ENCODE measurements at regions not wholly inside any gene's neighbourhood (a gene's known extent, or its start where the extent isn't known, plus 50 kb on each side); places are given as distances from the start of the nearest gene placed in this dataset.

DNA sequence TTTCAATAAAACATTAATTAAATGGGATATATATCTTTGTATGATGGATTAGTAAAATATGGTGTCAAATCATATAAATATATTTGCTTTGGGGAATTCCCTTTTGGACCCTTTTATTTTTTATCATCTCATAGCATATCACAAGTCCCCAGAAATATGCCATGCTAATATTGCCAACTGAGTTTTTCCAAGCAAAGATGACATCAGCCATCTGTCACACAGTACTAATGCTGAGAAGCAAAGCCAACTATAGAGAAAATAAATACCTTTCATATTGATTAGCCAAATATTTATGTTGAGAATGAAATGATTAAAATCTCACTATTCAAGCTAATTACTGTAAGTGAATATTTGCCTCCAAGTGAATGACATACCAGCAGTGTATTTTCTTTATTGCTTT is 575.3 kb downstream of the ETV1 start:
- no peaks in the 10 kb centered on the region for H3K4me1 Mint-ChIP-seq
- peaks cover 5% of the 10 kb centered on the region; the same call in 2 of the 3 replicates for H3K9me3 Mint-ChIP-seq

DNA sequence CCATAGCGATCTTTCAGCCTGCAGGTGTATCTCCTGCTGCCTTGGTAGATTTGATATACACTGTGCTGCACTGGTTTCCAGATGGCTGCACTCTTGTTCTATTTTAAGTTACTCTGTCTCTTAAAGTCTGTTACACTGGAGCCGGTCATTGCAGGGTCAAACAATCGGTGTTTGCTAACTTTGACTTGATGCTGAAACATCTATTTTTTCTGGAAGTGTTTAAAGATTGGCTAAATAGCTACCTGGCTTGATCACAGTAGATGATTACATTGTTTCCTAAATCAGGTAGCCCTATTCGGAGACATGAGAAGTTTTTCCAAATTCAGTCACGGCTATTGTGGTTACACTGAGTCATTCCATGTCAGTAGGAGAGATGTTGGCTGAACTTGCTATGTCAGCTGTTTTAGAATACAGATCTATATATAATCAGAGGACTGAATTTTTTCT is 574.8 kb downstream of the ETV1 start:
- no peak overlapping the region for H2AFZ ChIP-seq
- no peaks in the 10 kb centered on the region for H3K79me2 ChIP-seq (replicated peaks; ENCODE audit: insufficient read depth)
- H3K4me2 ChIP-seq: no peak overlapping the region
- DNase-seq (ENCODE audit: low spot score) (no peak), ATAC-seq (no peak)
- no peaks in the 10 kb centered on the region for H3K9me2 ChIP-seq (ENCODE audit: insufficient read depth)
- peaks cover 3% of the 10 kb centered on the region for H3K27me3 Mint-ChIP-seq (ENCODE audit: insufficient read depth, low read depth, poor library complexity)
- H3K4me1 Mint-ChIP-seq: no peaks in the 10 kb centered on the region
- peak overlapping the region; percentile 38; the same call in 1 of the 2 replicates for H3K27ac Mint-ChIP-seq
- H3K9me3 Mint-ChIP-seq: peaks cover 6% of the 10 kb centered on the region; the same call in 2 of the 3 replicates
- no peaks in the 10 kb centered on the region for H3F3A ChIP-seq (replicated peaks; ENCODE audit: low read depth)
- no peaks in the 10 kb centered on the region for H3K27me3 ChIP-seq (ENCODE audit: insufficient read depth)
- H3K4me3 Mint-ChIP-seq: no peak overlapping the region
- H4K20me1 ChIP-seq (replicated peaks; ENCODE audit: insufficient read depth): no peaks in the 10 kb centered on the region
- H3K27ac ChIP-seq (ENCODE audit: low read depth): no peak overlapping the region
- H3K36me3 ChIP-seq (ENCODE audit: insufficient read depth): no peaks in the 10 kb centered on the region
- peaks cover 2% of the 10 kb centered on the region; the same call in 1 of the 3 replicates for H3K36me3 Mint-ChIP-seq (ENCODE audit: low read depth)
- no peaks in the 10 kb centered on the region for H3K4me1 ChIP-seq (ENCODE audit: insufficient read depth)
- H3K4me3 ChIP-seq: no peak overlapping the region
- no peak for TF ChIP-seq EZH2phosphoT487 (IDR thresholded peaks at IDR 0.05; ENCODE audit: unreplicated experiment)
- no peak for TF ChIP-seq NANOG (IDR thresholded peaks at IDR 0.05; ENCODE audit: borderline replicate concordance)
- TF ChIP-seq, protein P1, sequence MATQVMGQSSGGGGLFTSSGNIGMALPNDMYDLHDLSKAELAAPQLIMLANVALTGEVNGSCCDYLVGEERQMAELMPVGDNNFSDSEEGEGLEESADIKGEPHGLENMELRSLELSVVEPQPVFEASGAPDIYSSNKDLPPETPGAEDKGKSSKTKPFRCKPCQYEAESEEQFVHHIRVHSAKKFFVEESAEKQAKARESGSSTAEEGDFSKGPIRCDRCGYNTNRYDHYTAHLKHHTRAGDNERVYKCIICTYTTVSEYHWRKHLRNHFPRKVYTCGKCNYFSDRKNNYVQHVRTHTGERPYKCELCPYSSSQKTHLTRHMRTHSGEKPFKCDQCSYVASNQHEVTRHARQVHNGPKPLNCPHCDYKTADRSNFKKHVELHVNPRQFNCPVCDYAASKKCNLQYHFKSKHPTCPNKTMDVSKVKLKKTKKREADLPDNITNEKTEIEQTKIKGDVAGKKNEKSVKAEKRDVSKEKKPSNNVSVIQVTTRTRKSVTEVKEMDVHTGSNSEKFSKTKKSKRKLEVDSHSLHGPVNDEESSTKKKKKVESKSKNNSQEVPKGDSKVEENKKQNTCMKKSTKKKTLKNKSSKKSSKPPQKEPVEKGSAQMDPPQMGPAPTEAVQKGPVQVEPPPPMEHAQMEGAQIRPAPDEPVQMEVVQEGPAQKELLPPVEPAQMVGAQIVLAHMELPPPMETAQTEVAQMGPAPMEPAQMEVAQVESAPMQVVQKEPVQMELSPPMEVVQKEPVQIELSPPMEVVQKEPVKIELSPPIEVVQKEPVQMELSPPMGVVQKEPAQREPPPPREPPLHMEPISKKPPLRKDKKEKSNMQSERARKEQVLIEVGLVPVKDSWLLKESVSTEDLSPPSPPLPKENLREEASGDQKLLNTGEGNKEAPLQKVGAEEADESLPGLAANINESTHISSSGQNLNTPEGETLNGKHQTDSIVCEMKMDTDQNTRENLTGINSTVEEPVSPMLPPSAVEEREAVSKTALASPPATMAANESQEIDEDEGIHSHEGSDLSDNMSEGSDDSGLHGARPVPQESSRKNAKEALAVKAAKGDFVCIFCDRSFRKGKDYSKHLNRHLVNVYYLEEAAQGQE (IDR thresholded peaks at IDR 0.05; ENCODE audit: unreplicated experiment): no peak
- TF ChIP-seq ZNF114 (CRISPR knock-in tag; IDR thresholded peaks at IDR 0.05): no peak
- TF ChIP-seq, protein P2, sequence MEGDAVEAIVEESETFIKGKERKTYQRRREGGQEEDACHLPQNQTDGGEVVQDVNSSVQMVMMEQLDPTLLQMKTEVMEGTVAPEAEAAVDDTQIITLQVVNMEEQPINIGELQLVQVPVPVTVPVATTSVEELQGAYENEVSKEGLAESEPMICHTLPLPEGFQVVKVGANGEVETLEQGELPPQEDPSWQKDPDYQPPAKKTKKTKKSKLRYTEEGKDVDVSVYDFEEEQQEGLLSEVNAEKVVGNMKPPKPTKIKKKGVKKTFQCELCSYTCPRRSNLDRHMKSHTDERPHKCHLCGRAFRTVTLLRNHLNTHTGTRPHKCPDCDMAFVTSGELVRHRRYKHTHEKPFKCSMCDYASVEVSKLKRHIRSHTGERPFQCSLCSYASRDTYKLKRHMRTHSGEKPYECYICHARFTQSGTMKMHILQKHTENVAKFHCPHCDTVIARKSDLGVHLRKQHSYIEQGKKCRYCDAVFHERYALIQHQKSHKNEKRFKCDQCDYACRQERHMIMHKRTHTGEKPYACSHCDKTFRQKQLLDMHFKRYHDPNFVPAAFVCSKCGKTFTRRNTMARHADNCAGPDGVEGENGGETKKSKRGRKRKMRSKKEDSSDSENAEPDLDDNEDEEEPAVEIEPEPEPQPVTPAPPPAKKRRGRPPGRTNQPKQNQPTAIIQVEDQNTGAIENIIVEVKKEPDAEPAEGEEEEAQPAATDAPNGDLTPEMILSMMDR (conservative IDR thresholded peaks at IDR 0.05; ENCODE audit: low read depth in 2 of 2): no peak
- no peak for TF ChIP-seq CREB1 (CRISPR knock-in tag; IDR thresholded peaks at IDR 0.05; ENCODE audit: low read depth)
- TF ChIP-seq, protein P3, sequence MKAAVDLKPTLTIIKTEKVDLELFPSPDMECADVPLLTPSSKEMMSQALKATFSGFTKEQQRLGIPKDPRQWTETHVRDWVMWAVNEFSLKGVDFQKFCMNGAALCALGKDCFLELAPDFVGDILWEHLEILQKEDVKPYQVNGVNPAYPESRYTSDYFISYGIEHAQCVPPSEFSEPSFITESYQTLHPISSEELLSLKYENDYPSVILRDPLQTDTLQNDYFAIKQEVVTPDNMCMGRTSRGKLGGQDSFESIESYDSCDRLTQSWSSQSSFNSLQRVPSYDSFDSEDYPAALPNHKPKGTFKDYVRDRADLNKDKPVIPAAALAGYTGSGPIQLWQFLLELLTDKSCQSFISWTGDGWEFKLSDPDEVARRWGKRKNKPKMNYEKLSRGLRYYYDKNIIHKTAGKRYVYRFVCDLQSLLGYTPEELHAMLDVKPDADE (IDR thresholded peaks at IDR 0.05): no peak
- TF ChIP-seq POLR2AphosphoS5 (IDR thresholded peaks at IDR 0.05; ENCODE audit: low read depth): no peak
- no peak for TF ChIP-seq STAT1 (IDR thresholded peaks at IDR 0.05; ENCODE audit: unreplicated experiment)

More for the DNA sequence above, 575.3 kb downstream of the ETV1 start:
- H3K79me2 ChIP-seq (replicated peaks; ENCODE audit: insufficient read depth): no peaks in the 10 kb centered on the region
- no peaks in the 10 kb centered on the region for H3K9me2 ChIP-seq (ENCODE audit: insufficient read depth)
- H3K4me3 Mint-ChIP-seq: no peak overlapping the region
- peaks cover 2% of the 10 kb centered on the region; the same call in 1 of the 3 replicates for H3K36me3 Mint-ChIP-seq (ENCODE audit: low read depth)
- no peaks in the 10 kb centered on the region for H4K20me1 ChIP-seq (replicated peaks; ENCODE audit: insufficient read depth)
- H3K27ac Mint-ChIP-seq: no peak overlapping the region
- H3K27me3 ChIP-seq (ENCODE audit: insufficient read depth): no peaks in the 10 kb centered on the region
- peaks cover 3% of the 10 kb centered on the region for H3K27me3 Mint-ChIP-seq (ENCODE audit: insufficient read depth, low read depth, poor library complexity)
- H3K27ac ChIP-seq (ENCODE audit: low read depth): no peak overlapping the region
- H3F3A ChIP-seq (replicated peaks; ENCODE audit: low read depth): no peaks in the 10 kb centered on the region
- TF ChIP-seq JUNB (IDR thresholded peaks at IDR 0.05; ENCODE audit: unreplicated experiment): no peak
- TF ChIP-seq ZNF114 (CRISPR knock-in tag; IDR thresholded peaks at IDR 0.05): no peak
- ATAC-seq (no peak), DNase-seq (ENCODE audit: low spot score) (no peak)
- H3K4me3 ChIP-seq: no peak overlapping the region
- no peaks in the 10 kb centered on the region for H3K4me1 ChIP-seq (ENCODE audit: insufficient read depth)
- H2AFZ ChIP-seq: no peak overlapping the region
- H3K4me2 ChIP-seq: no peak overlapping the region
- no peaks in the 10 kb centered on the region for H3K36me3 ChIP-seq (ENCODE audit: insufficient read depth)

Data from GM23338 (cell line).